BLaER1 (cell line): ENCODE measurements at regions not wholly inside any gene's neighbourhood (a gene's known extent, or its start where the extent isn't known, plus 50 kb on each side); places are given as distances from the start of the nearest gene placed in this dataset.

Experiments
- H3K27ac ChIP-seq: shearing (Covaris generic); formaldehyde crosslinking; 2 replicates; pipeline ENCODE4 v1.8.1; 2022
- H3K27me3 ChIP-seq: shearing (Covaris generic); formaldehyde crosslinking; 2 replicates; pipeline ENCODE4 v1.8.1; 2022
- H3K36me3 ChIP-seq: shearing (Covaris generic); formaldehyde crosslinking; 2 replicates; pipeline ENCODE4 v1.8.1; 2022
- H3K4me1 ChIP-seq: shearing (Covaris generic); formaldehyde crosslinking; 2 replicates; pipeline ENCODE4 v1.8.1; 2022
- H3K4me2 ChIP-seq: shearing (Covaris generic); formaldehyde crosslinking; 2 replicates; pipeline ENCODE4 v1.8.1; 2022
- H3K4me3 ChIP-seq: shearing (Covaris generic); formaldehyde crosslinking; 2 replicates; pipeline ENCODE4 v1.8.1; 2022
- H3K9ac ChIP-seq: shearing (Covaris generic); formaldehyde crosslinking; 2 replicates; pipeline ENCODE4 v1.8.1; 2022
- H3K9me3 ChIP-seq: shearing (Covaris generic); formaldehyde crosslinking; 2 replicates; pipeline ENCODE4 v1.8.1; 2022
- H4K20me1 ChIP-seq: shearing (Covaris generic); formaldehyde crosslinking; 2 replicates; pipeline ENCODE4 v1.8.1; 2022
- Cebpa-rat ChIP-seq: shearing (Covaris generic); IDR thresholded peaks from 2 replicates; pipeline ENCODE4 v1.8.1; 2022

DNA sequence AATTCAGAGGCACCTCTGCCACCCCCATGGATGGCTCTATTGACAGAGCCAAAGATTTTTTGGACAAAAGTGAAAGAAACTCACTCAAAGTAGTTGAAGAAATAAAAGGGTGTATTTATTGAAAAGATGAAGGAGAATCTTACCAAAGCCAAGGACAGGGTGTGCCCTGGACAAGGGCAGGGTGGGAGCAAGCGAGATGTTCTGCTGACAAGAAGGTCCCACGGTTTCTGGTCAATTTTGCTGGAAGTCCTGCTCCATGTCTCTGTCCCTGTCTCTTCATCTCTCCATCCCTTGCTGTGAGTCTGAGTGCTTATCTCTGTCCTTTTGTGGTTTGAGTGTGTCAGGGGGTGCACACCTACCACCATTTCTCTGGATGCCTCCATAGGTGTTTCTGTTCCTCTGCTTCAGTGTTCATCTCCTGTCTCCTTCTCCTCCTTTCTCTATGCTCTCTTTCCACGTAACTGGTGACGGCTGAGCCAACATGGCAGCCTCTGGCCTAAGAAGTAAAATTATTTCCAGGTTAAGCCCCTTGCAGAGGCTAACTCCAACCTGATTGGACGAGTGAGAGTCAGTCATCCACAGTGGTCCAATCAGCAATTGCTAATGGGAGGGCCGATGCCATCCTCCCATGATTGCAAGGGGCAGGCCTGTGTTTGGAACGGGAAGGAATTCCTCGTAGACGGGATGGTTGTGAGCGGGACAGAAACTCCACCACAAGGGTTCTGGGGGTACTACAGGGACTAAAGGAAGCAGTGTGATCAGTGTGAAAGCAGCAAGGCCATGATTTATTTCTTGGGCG, 502.1 kb upstream of the CDH4 start:
- Histone ChIP-seq H3K9ac (no peak overlapping the region), H3K4me1 (peaks cover 10% of the 10 kb centered on the region), H3K4me3 (no peak overlapping the region), H3K9me3 (no peaks in the 10 kb centered on the region), H3K36me3 (no peaks in the 10 kb centered on the region), H3K27me3 (no peaks in the 10 kb centered on the region), H3K4me2 (no peak overlapping the region), H4K20me1 (no peaks in the 10 kb centered on the region), H3K27ac (no peak overlapping the region)
- no peak for TF ChIP-seq Cebpa-rat

DNA sequence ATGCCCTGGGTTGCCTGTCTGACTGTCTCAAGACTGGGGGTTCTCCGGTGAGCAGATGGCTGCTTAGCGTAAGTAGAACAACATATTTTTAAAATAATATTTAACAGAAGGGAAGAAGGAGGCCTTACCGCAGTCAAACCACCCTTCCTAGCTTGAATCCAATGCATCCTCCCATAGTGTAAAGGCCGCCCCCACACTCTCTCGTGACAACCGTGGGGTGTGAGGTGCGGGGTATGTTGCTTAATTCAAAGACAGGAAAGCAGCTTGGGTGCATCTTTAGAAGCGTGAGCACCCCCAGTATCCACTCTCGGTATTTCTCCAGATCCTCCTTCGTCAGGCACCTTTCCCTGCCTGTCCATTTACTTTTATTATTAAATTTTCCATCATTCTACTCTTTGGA, 501.2 kb upstream of the CDH4 start:
- H3K4me3 ChIP-seq, result no peak overlapping the region
- H3K27me3 ChIP-seq, result no peaks in the 10 kb centered on the region
- H3K27ac ChIP-seq, result no peak overlapping the region
- H3K4me2 ChIP-seq, result no peak overlapping the region
- peaks cover 10% of the 10 kb centered on the region for H3K4me1 ChIP-seq
- no peaks in the 10 kb centered on the region for H3K9me3 ChIP-seq
- no peaks in the 10 kb centered on the region for H4K20me1 ChIP-seq
- no peak for TF ChIP-seq Cebpa-rat
- H3K36me3 ChIP-seq, result no peaks in the 10 kb centered on the region
- no peak overlapping the region for H3K9ac ChIP-seq

DNA sequence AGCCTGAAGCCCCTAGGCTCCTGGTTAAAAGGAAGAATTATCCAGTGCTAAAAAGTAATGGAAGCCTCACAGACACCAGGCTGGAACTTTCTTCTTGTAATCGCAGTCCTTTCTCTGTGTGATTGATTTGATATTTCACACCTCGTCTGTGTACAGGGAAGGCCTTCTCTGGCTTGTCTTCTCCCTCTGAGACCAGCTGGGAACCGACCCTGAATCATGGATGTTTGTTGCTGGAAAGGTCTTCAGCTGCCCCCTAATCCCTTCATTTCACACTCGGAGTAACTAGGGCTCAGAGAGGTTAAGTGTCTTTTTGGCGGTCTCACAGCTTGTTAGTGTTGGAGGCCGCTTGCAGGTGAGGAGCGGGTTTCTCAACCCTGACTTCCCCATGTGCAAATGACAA, 500.2 kb upstream of the CDH4 start:
- Histone ChIP-seq H3K4me3 (no peak overlapping the region), H3K4me2 (no peak overlapping the region), H3K36me3 (no peaks in the 10 kb centered on the region), H3K9ac (no peak overlapping the region), H3K27ac (no peak overlapping the region), H3K4me1 (peaks cover 4% of the 10 kb centered on the region; the same call in 1 of the 2 replicates), H3K27me3 (no peaks in the 10 kb centered on the region), H3K9me3 (no peaks in the 10 kb centered on the region), H4K20me1 (no peaks in the 10 kb centered on the region)
- no peak for TF ChIP-seq Cebpa-rat

DNA sequence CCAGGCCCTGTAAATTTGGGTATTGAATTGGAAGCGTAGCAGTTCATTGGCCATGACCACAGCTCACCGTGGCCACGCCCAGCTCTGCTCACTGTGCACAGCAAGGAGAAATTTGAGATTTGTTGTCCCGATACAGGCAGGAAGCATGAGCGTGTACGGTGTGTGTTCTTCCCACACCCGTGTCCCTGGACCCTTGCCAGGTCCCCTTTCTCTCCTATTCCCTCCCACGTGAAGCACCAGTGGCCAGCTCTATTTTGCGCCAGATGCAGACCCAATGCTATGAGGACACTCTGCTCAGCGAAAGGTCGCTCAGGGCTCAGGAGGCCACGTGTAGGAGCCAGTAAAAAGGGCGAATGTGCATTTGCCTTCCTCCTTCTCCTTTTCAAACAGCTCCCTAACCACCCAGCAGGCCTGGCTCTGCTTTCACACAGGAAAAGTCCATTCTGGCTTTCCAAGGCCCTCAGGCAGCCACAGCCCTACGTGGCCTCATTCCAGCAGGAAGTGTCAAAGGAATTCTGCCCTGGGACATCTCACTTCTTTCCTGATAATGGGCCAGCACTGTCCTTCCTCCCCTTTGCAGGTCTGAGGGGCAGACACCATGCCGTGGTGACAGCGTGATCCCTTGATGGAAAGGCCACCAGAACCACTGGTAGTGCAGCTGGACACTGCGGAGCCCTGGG, 499.2 kb upstream of the CDH4 start:
- TF ChIP-seq Cebpa-rat, result no peak
- Histone ChIP-seq H3K4me1 (0 out of 2 replicates have a peak, but pooled peaks cover 4% of the 10 kb centered on the region), H3K4me3 (no peak overlapping the region), H3K27me3 (no peaks in the 10 kb centered on the region), H3K9ac (no peak overlapping the region), H3K9me3 (no peaks in the 10 kb centered on the region), H3K36me3 (no peaks in the 10 kb centered on the region), H3K27ac (no peak overlapping the region), H3K4me2 (no peak overlapping the region), H4K20me1 (no peaks in the 10 kb centered on the region)

DNA sequence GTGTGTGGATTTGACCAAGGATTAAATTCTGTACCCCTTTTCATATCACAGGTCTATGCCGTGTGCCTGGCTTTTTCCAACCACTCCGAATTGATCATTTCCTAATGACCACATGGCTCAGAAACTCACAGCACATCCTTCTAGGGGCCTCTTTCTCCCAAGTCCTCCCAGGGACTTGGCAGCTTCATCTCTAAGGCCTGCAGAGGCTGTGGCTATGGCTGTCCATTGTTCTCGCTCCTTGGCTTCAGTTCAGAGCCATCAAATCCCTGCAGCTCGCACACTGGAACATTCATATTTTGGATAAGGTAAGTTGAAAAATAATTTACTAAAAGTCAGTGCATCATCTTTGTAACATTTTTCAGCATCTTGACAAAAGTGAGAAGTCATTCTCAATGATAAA, 497.2 kb upstream of the CDH4 start:
- Histone ChIP-seq H3K4me2 (no peak overlapping the region), H3K4me3 (no peak overlapping the region), H3K36me3 (no peaks in the 10 kb centered on the region), H3K4me1 (0 out of 2 replicates have a peak, but pooled peaks cover 4% of the 10 kb centered on the region), H3K27ac (no peak overlapping the region), H3K9me3 (no peaks in the 10 kb centered on the region), H3K27me3 (no peaks in the 10 kb centered on the region), H3K9ac (no peak overlapping the region), H4K20me1 (no peaks in the 10 kb centered on the region)
- TF ChIP-seq Cebpa-rat, result no peak

DNA sequence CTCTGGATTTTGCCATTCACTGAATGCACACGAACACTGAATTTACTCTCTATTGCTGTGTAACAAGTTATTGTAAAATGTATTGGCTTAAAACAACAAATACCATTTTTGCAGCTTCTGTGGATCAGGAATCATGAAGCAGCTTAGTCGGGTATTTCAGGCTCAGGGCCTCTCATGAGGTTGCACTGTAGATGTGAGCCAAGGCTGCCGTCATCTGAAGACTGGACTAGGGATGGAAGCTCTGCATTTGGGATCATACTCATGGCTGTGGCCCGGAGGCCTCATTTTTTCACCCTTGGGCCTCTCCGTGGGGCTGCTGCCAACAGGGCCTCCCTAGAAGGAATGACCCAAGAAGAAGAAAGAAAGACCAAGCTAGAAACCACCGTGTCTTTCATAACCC, 492.4 kb upstream of the CDH4 start:
- peaks cover 3% of the 10 kb centered on the region for H3K4me1 ChIP-seq
- no peak for TF ChIP-seq Cebpa-rat
- H3K27ac ChIP-seq, result no peak overlapping the region
- H3K4me3 ChIP-seq, result no peak overlapping the region
- H3K4me2 ChIP-seq, result no peak overlapping the region
- H4K20me1 ChIP-seq, result no peaks in the 10 kb centered on the region
- no peaks in the 10 kb centered on the region for H3K9me3 ChIP-seq
- H3K9ac ChIP-seq, result no peak overlapping the region
- no peaks in the 10 kb centered on the region for H3K27me3 ChIP-seq
- H3K36me3 ChIP-seq, result no peaks in the 10 kb centered on the region

DNA sequence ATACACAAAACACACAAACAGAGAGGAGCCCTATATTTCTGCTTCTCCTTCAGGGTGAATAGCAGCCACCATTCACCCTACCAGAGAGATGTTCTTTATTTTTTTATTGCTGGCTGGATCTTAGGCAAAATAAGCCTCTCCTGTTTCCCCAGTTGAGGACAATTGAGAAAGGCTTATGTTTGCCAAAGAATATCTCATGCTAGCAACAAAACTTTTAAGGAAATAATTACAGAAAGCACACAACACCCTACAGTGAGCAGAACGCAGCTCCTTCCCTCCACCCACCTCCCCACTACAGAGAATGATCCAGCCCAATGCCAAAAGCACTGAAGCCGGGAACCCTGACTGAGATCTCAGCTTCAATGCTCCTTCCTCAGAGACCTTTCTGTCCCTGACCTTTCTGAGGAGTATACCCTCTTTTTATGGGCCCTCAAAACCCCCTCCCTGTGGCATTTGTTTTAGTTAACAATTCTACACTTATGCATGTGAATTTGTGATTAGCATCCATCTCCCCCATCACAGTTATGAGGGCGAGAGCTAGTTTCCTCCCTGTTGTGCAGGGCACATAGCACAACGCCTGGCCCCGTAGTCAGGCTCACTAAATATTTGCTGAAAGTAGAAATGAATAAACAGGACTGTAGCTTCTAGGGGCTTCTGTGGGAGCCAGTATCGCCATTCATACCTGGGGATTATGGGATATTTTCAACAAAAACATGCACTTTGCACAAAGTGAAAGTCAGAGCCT, 491.6 kb upstream of the CDH4 start:
- Histone ChIP-seq H3K27me3 (no peaks in the 10 kb centered on the region), H3K9ac (no peak overlapping the region), H3K9me3 (no peaks in the 10 kb centered on the region), H3K4me2 (no peak overlapping the region), H4K20me1 (no peaks in the 10 kb centered on the region), H3K27ac (no peak overlapping the region), H3K4me3 (no peak overlapping the region), H3K4me1 (peaks cover 9% of the 10 kb centered on the region), H3K36me3 (no peaks in the 10 kb centered on the region)
- TF ChIP-seq Cebpa-rat, result no peak

DNA sequence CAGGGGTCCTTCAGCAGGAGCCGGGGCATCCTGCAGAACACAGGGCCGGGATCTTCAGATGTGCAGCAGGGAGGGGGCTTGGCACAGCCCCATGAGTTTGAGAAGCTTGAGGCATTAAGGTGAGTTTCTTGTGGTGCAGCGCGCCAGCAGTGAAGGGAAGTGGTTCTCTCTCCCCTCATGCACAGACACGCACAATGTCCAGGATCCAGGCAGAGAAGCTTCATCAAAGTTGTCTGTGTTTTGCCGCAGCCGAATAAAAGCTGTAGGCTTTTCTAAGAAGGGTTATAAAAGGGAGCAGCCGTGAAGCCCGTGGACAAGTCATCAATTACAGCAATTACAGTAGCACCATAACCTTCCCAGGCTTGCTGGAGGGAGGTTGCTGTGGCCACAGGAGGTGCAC, 491.0 kb upstream of the CDH4 start:
- TF ChIP-seq Cebpa-rat, result no peak
- no peaks in the 10 kb centered on the region for H3K36me3 ChIP-seq
- no peaks in the 10 kb centered on the region for H3K9me3 ChIP-seq
- H3K4me2 ChIP-seq, result no peak overlapping the region
- peaks cover 9% of the 10 kb centered on the region for H3K4me1 ChIP-seq
- no peak overlapping the region for H3K9ac ChIP-seq
- H3K4me3 ChIP-seq, result no peak overlapping the region
- H3K27me3 ChIP-seq, result no peaks in the 10 kb centered on the region
- no peak overlapping the region for H3K27ac ChIP-seq
- H4K20me1 ChIP-seq, result no peaks in the 10 kb centered on the region

DNA sequence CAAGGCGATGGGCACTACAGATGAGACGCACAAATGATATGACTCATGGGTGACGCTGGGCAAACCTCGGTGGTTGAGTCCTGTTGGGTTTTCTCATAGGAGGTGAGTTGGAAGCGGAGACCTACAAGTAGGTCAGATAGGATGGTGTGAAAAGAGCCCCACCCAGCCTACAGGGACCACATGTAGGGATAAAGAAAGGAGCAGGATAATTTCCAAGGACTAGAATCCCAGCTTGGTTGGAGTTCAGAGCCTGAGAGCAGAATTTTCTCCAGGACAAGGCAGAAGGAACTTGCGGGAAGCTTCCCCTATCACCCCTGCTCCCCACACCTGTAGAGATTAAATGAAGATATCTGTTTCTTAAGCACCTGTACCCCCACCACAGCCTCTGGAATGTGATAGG, 489.7 kb upstream of the CDH4 start:
- H3K4me3 ChIP-seq, result no peak overlapping the region
- no peaks in the 10 kb centered on the region for H4K20me1 ChIP-seq
- no peak overlapping the region for H3K27ac ChIP-seq
- peaks cover 9% of the 10 kb centered on the region for H3K4me1 ChIP-seq
- no peak overlapping the region for H3K9ac ChIP-seq
- H3K9me3 ChIP-seq, result no peaks in the 10 kb centered on the region
- no peaks in the 10 kb centered on the region for H3K27me3 ChIP-seq
- H3K4me2 ChIP-seq, result no peak overlapping the region
- no peak for TF ChIP-seq Cebpa-rat
- no peaks in the 10 kb centered on the region for H3K36me3 ChIP-seq

DNA sequence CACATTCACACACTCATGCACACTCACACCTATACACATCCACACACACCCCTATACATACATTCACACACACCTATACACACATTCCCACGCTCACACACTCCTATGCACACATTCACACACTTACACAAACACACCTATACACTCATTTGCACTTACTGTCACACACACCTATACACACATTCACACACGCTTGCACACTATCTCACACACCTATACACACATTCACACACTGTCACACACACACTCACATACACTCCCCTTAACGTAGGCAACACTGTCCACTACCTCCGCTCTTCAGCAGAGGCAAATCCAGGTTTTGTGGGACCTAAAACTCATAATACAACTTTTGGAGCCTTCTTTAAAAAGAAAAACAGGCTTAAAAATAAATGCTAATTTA, 487.7 kb upstream of the CDH4 start:
- no peak for TF ChIP-seq Cebpa-rat
- H3K9me3 ChIP-seq, result no peaks in the 10 kb centered on the region
- H3K4me1 ChIP-seq, result peaks cover 9% of the 10 kb centered on the region
- H3K4me2 ChIP-seq, result peak overlapping the region; percentile 42
- no peaks in the 10 kb centered on the region for H4K20me1 ChIP-seq
- H3K4me3 ChIP-seq, result no peak overlapping the region
- H3K9ac ChIP-seq, result no peak overlapping the region
- no peaks in the 10 kb centered on the region for H3K36me3 ChIP-seq
- H3K27ac ChIP-seq, result no peak overlapping the region
- no peaks in the 10 kb centered on the region for H3K27me3 ChIP-seq
